Renal cortical epithelial cell (primary cell): ENCODE measurements at regions not wholly inside any gene's neighbourhood (a gene's known extent, or its start where the extent isn't known, plus 50 kb on each side); places are given as distances from the start of the nearest gene placed in this dataset.
"Not testable (repeated sequence)": the region's sequence is repeated elsewhere in the genome, so short reads cannot be mapped to it uniquely, and the experiment has no call there.

ENCODE experiments used
- DNase-seq: peaks from one replicate; pipeline ENCODE4 v3.0.0-alpha.2; 2011; ENCODE audit warnings: low read depth

GRCh38 chr9:38940501-38940900 lies 220.6 kb upstream of the FAM240B start:
- not testable (repeated sequence) for DNase-seq

GRCh38 chr9:38938637-38939036 lies 218.7 kb upstream of the FAM240B start:
- DNase-seq: not testable (repeated sequence)

- not testable (repeated sequence) for DNase-seq
Observed at GRCh38 chr9:38927970-38928369, 208.0 kb upstream of the FAM240B start.

- DNase-seq: not testable (repeated sequence)
Observed at GRCh38 chr9:38926565-38926964, 206.6 kb upstream of the FAM240B start.

- DNase-seq: not testable (repeated sequence)
Observed at GRCh38 chr9:38921253-38921652, 201.3 kb upstream of the FAM240B start.

- not testable (repeated sequence) for DNase-seq
Observed at GRCh38 chr9:38910629-38911028, 190.7 kb upstream of the FAM240B start.

- DNase-seq: not testable (repeated sequence)
Observed at GRCh38 chr9:38904719-38905118, 184.8 kb upstream of the FAM240B start.

GRCh38 chr9:38901534-38902177 lies 181.7 kb upstream of the FAM240B start:
- not testable (repeated sequence) for DNase-seq

GRCh38 chr9:38896404-38896803 lies 176.5 kb upstream of the FAM240B start:
- not testable (repeated sequence) for DNase-seq

GRCh38 chr9:38895227-38895626 lies 175.3 kb upstream of the FAM240B start:
- not testable (repeated sequence) for DNase-seq

- DNase-seq: not testable (repeated sequence)
Observed at GRCh38 chr9:38892539-38893232, 172.8 kb upstream of the FAM240B start.

GRCh38 chr9:38886076-38886475 lies 166.1 kb upstream of the FAM240B start:
- DNase-seq: not testable (repeated sequence)

GRCh38 chr9:38875616-38876015 lies 155.7 kb upstream of the FAM240B start:
- not testable (repeated sequence) for DNase-seq

- not testable (repeated sequence) for DNase-seq
Observed at GRCh38 chr9:38871282-38871940, 151.5 kb upstream of the FAM240B start.

GRCh38 chr9:38859827-38860226 lies 139.9 kb upstream of the FAM240B start:
- not testable (repeated sequence) for DNase-seq

GRCh38 chr9:38848966-38849365 lies 129.0 kb upstream of the FAM240B start:
- DNase-seq: not testable (repeated sequence)

- DNase-seq: not testable (repeated sequence)
Observed at GRCh38 chr9:38840213-38840612, 120.3 kb upstream of the FAM240B start.

GRCh38 chr9:38833706-38834105 lies 113.8 kb upstream of the FAM240B start:
- DNase-seq: not testable (repeated sequence)

GRCh38 chr9:38813855-38814254 lies 93.9 kb upstream of the FAM240B start:
- DNase-seq: not testable (repeated sequence)

- DNase-seq: peak; percentile 1
Observed at GRCh38 chr9:38807919-38808459, 88.1 kb upstream of the FAM240B start.

- DNase-seq: no peak
Observed at GRCh38 chr9:38771593-38771992, 51.7 kb upstream of the FAM240B start.
